HCT116 (cell line): ENCODE measurements at regions not wholly inside any gene's neighbourhood (a gene's known extent, or its start where the extent isn't known, plus 50 kb on each side); places are given as distances from the start of the nearest gene placed in this dataset.

ENCODE experiments used
- ATAC-seq: fragments of 200-7000 bp; cut with Tn5 transposase; 2 replicates; pipeline ENCODE4 v1.9.1; 2020; ENCODE audit warnings: mild to moderate bottlenecking, moderate library complexity
- BruUV-seq: library from RNA; stranded (reverse); fragments of 400-500 nt; replicated peaks from 2 replicates; lab custom pipeline; 2021; lab: Mats Ljungman, UMichigan
- CTCF ChIA-PET: fragments of 300-600 bp; sonication (Branson Sonifier 250); formaldehyde crosslinking; loops from one replicate; lab custom pipeline; 2021; ENCODE audit warnings: antibody characterized with exemption; lab: Charles Lee
- POLR2A ChIA-PET: fragments of 300-600, 350-600 bp; sonication (Branson Sonifier 250); formaldehyde crosslinking; loops from one replicate; lab custom pipeline; 2021; ENCODE audit warnings: antibody characterized with exemption; lab: Charles Lee
- RAD21 ChIA-PET, 2 experiments: fragments of 300-600 bp; sonication (Branson Sonifier 250); formaldehyde crosslinking; loops; one replicate each; lab custom pipeline; 2023; ENCODE audit warnings: low total read pairs in 2 of 2; ENCODE audit not compliant: uncharacterized antibody in 2 of 2, unreplicated experiment in 2 of 2, low non-redundant PET in 1 of 2; lab: Charles Lee
- DNase-seq: peaks from one replicate; pipeline ENCODE4 v3.0.0-alpha.2; 2010; ENCODE audit warnings: low read depth, low spot score
- H2AFZ ChIP-seq: fragments of 200-600 bp; shearing (Covaris generic), sonication (generic); 2 replicates; pipeline ENCODE4 v1.6.1; 2017; ENCODE audit warnings: low read depth, mixed run types, mixed read lengths, antibody characterized with exemption, low read length; ENCODE audit not compliant: poor library complexity, severe bottlenecking
- H3K27ac ChIP-seq: 2 replicates; pipeline ENCODE4 v1.5.1; 2012; ENCODE audit warnings: low read depth, low read length
- H3K27me3 ChIP-seq: fragments of 200-600 bp; sonication (generic); 2 replicates; pipeline ENCODE4 v1.6.1; 2016; ENCODE audit warnings: mixed run types, low read length, mixed read lengths; ENCODE audit not compliant: insufficient read depth
- H3K36me3 ChIP-seq, 2 experiments: fragments of 200-500 bp in 1 of 2; fragments of 200-600 bp in 1 of 2; sonication (Bioruptor generic) in 1 of 2; sonication (generic) in 1 of 2; 2 replicates each; pipeline versions ENCODE4 v1.5.1 to v1.6.1; 2014 to 2016; ENCODE audit warnings: low read length in 2 of 2, inconsistent platforms in 1 of 2, mixed read lengths in 1 of 2, mixed run types in 1 of 2; ENCODE audit not compliant: insufficient read depth in 2 of 2, control insufficient read depth in 1 of 2
- H3K4me1 ChIP-seq, 2 experiments: fragments of 200-600 bp in 1 of 2; sonication (generic) in 1 of 2; 2 replicates each; pipeline versions ENCODE4 v1.5.1 to v1.6.1; 2012 to 2017; ENCODE audit warnings: low read length in 2 of 2, inconsistent platforms in 1 of 2, mild to moderate bottlenecking in 1 of 2, mixed read lengths in 1 of 2, mixed run types in 1 of 2, moderate library complexity in 1 of 2; ENCODE audit not compliant: insufficient read depth in 2 of 2, control insufficient read depth in 1 of 2
- H3K4me2 ChIP-seq: fragments of 200-600 bp; sonication (generic); 2 replicates; pipeline ENCODE4 v1.6.1; 2017; ENCODE audit warnings: mixed run types, low read length, mixed read lengths
- H3K4me3 ChIP-seq, 2 experiments: fragments of 200-600 bp in 1 of 2; sonication (generic) in 1 of 2; replicated peaks in 1 of 2; 2 replicates each; pipeline ENCODE4 v1.5.1; 2011 to 2016; ENCODE audit warnings: low read length in 2 of 2, control low read depth in 1 of 2, low read depth in 1 of 2, mild to moderate bottlenecking in 1 of 2, mixed read lengths in 1 of 2, mixed run types in 1 of 2
- H3K79me2 ChIP-seq: fragments of 200-600 bp; sonication (generic); 2 replicates; pipeline ENCODE4 v1.6.1; 2017; ENCODE audit warnings: mild to moderate bottlenecking, mixed run types, low read length, moderate library complexity, mixed read lengths; ENCODE audit not compliant: insufficient read depth
- H3K9ac ChIP-seq: fragments of 200-600 bp; sonication (generic); 2 replicates; pipeline ENCODE4 v1.6.1; 2016; ENCODE audit warnings: low read length, mixed read lengths
- H3K9me2 ChIP-seq: fragments of 200-600 bp; sonication (generic), shearing (Covaris generic); 2 replicates; pipeline ENCODE4 v1.6.1; 2017; ENCODE audit warnings: mixed run types, mild to moderate bottlenecking, moderate library complexity; ENCODE audit not compliant: insufficient read depth
- H3K9me3 ChIP-seq, 2 experiments: fragments of 200-500 bp in 1 of 2; fragments of 200-600 bp in 1 of 2; sonication (Bioruptor generic) in 1 of 2; sonication (generic) in 1 of 2; 2 replicates each; pipeline ENCODE4 v1.6.1; 2014 to 2017; ENCODE audit warnings: low read length in 2 of 2, mixed read lengths in 2 of 2, inconsistent platforms in 1 of 2, low read depth in 1 of 2, mild to moderate bottlenecking in 1 of 2, mixed run types in 1 of 2, moderate library complexity in 1 of 2; ENCODE audit not compliant: control insufficient read depth in 1 of 2, insufficient read depth in 1 of 2
- H4K20me1 ChIP-seq: fragments of 200-600 bp; sonication (generic), shearing (Covaris generic); 2 replicates; pipeline ENCODE4 v1.6.1; 2017; ENCODE audit warnings: mixed run types, mild to moderate bottlenecking, moderate library complexity; ENCODE audit not compliant: insufficient read depth
- CBX3 ChIP-seq: IDR thresholded peaks from 2 replicates; pipeline ENCODE4 v1.6.1; 2012; ENCODE audit warnings: low read depth
- CTCF ChIP-seq, 3 experiments: fragments of 200-600 bp in 1 of 3; sonication (generic) in 1 of 3; IDR thresholded peaks in 2 of 3; conservative IDR thresholded peaks in 1 of 3; 2 replicates each; pipeline ENCODE4 v1.5.1; 2012 to 2017; ENCODE audit warnings: low read depth in 2 of 3, low read length in 2 of 3, antibody characterized with exemption in 1 of 3, borderline replicate concordance in 1 of 3, control low read depth in 1 of 3, mild to moderate bottlenecking in 1 of 3, mixed read lengths in 1 of 3, mixed run types in 1 of 3, moderate library complexity in 1 of 3; ENCODE audit not compliant: insufficient read depth in 1 of 3
- EGR1 ChIP-seq: IDR thresholded peaks from 2 replicates; pipeline ENCODE4 v1.6.1; 2012; ENCODE audit warnings: low read depth
- ELF1 ChIP-seq: IDR thresholded peaks from 2 replicates; pipeline ENCODE4 v1.6.1; 2012; ENCODE audit warnings: low read depth, borderline replicate concordance
- EZH2 ChIP-seq: fragments of 200-600 bp; sonication (generic); IDR thresholded peaks from 2 replicates; pipeline ENCODE4 v1.6.1; 2017; ENCODE audit warnings: antibody characterized with exemption, mixed run types
- EZH2phosphoT487 ChIP-seq: fragments of 200-600 bp; IDR thresholded peaks from 2 replicates; pipeline ENCODE4 v1.6.1; 2018; ENCODE audit warnings: antibody characterized with exemption, borderline replicate concordance
- FOSL1 ChIP-seq: IDR thresholded peaks from 2 replicates; pipeline ENCODE4 v1.6.1; 2012; ENCODE audit warnings: low read depth
- JUND ChIP-seq: IDR thresholded peaks from 2 replicates; pipeline ENCODE4 v1.6.1; 2012
- POLR2A ChIP-seq: IDR thresholded peaks from 2 replicates; pipeline ENCODE4 v1.7.0; 2011; ENCODE audit warnings: borderline replicate concordance; ENCODE audit not compliant: insufficient read depth, insufficient read length; ENCODE audit errors: extremely low read depth
- POLR2AphosphoS5 ChIP-seq: IDR thresholded peaks from 2 replicates; pipeline ENCODE4 v1.6.1; 2011; ENCODE audit warnings: mild to moderate bottlenecking, low read depth, low read length, moderate library complexity
- RAD21 ChIP-seq: IDR thresholded peaks from 2 replicates; pipeline ENCODE4 v1.6.1; 2012; ENCODE audit warnings: low read depth, mild to moderate bottlenecking
- REST ChIP-seq: IDR thresholded peaks from 2 replicates; pipeline ENCODE4 v1.6.1; 2012; ENCODE audit warnings: low read depth
- SP1 ChIP-seq: IDR thresholded peaks from 2 replicates; pipeline ENCODE4 v1.6.1; 2012; ENCODE audit warnings: low read depth
- TCF7L2 ChIP-seq: IDR thresholded peaks from 2 replicates; pipeline ENCODE4 v1.7.0; 2011; ENCODE audit warnings: borderline replicate concordance, inconsistent platforms; ENCODE audit not compliant: insufficient read depth, insufficient read length; ENCODE audit errors: extremely low read depth
- YY1 ChIP-seq: IDR thresholded peaks from 2 replicates; pipeline ENCODE4 v1.6.1; 2011; ENCODE audit warnings: low read length, low read depth, moderate library complexity, mild to moderate bottlenecking; ENCODE audit not compliant: insufficient replicate concordance; ENCODE audit errors: extremely low read depth
- ZBTB33 ChIP-seq: IDR thresholded peaks from 2 replicates; pipeline ENCODE4 v1.6.1; 2011; ENCODE audit warnings: mild to moderate bottlenecking, low read length, moderate library complexity; ENCODE audit not compliant: insufficient replicate concordance; ENCODE audit errors: extremely low read depth
- ZFX ChIP-seq: fragments of 450-650 bp; IDR thresholded peaks from 2 replicates; pipeline ENCODE4 v1.6.1; 2017
- ZNF274 ChIP-seq: fragments of 200-500 bp; sonication (Bioruptor generic); IDR thresholded peaks from 2 replicates; pipeline ENCODE4 v1.6.1; 2014; ENCODE audit warnings: mild to moderate bottlenecking, low read depth, low read length, inconsistent platforms
- intact Hi-C: fragments of 100-400 bp; cut with micrococcal nuclease; formaldehyde crosslinking; loops from 2 replicates; pipeline ENCODE4 v1.10.0; 2022

GRCh38 chr1:239467730-239468129 lies 81.4 kb downstream of the CHRM3 start:
- no peak overlapping the region for H3K4me3 ChIP-seq
- TF ChIP-seq EZH2 (no peak), ZBTB33 (no peak), ZNF274 (no peak), REST (no peak), ELF1 (no peak), FOSL1 (no peak), EGR1 (no peak), CBX3 (no peak), ZFX (no peak), SP1 (no peak), EZH2phosphoT487 (no peak), POLR2A (no peak), CTCF (IDR thresholded peaks at IDR 0.05 in 2 of 3, conservative IDR thresholded peaks at IDR 0.05 in 1 of 3; ENCODE audit: borderline replicate concordance in 1 of 3, insufficient read depth in 1 of 3, low read depth in 2 of 3, low read length in 2 of 3) (no peak), YY1 (no peak), POLR2AphosphoS5 (no peak), JUND (no peak), TCF7L2 (no peak), RAD21 (no peak)
- intact Hi-C loops: no loop called here
- ATAC-seq (no peak), DNase-seq (no peak)
- no peaks in the 10 kb centered on the region for H3K36me3 ChIP-seq
- no TSS peak for BruUV-seq
- no peaks in the 10 kb centered on the region for H3K4me1 ChIP-seq
- H3K9ac ChIP-seq: no peak overlapping the region
- H2AFZ ChIP-seq: no peak overlapping the region
- RAD21 ChIA-PET: no interaction called here
- POLR2A ChIA-PET: no interaction called here
- H3K27me3 ChIP-seq: no peaks in the 10 kb centered on the region
- H3K79me2 ChIP-seq: no peaks in the 10 kb centered on the region
- H3K27ac ChIP-seq: no peak overlapping the region
- H4K20me1 ChIP-seq: no peaks in the 10 kb centered on the region
- no peak overlapping the region for H3K4me2 ChIP-seq
- H3K9me2 ChIP-seq: no peaks in the 10 kb centered on the region
- CTCF ChIA-PET: no interaction called here
- peaks cover 5 to 16% of the 10 kb centered on the region in 2 experiments; a peak in 2 of 4 replicates for H3K9me3 ChIP-seq
